MV-4-11 (cell line): ENCODE measurements at regions not wholly inside any gene's neighbourhood (a gene's known extent, or its start where the extent isn't known, plus 50 kb on each side); places are given as distances from the start of the nearest gene placed in this dataset.
"Not testable (repeated sequence)": the region's sequence is repeated elsewhere in the genome, so short reads cannot be mapped to it uniquely, and the experiment has no call there.

ENCODE experiments used
- DNase-seq: peaks from one replicate; lab custom pipeline; 2025; lab: John Stamatoyannopoulos, UW

GRCh38 chr2:100703213-100703612 is 116.7 kb upstream of the NPAS2 start:
- DNase-seq = no peak

- DNase-seq = no peak
Observed at GRCh38 chr2:100703739-100704138, 116.2 kb upstream of the NPAS2 start.

DNA sequence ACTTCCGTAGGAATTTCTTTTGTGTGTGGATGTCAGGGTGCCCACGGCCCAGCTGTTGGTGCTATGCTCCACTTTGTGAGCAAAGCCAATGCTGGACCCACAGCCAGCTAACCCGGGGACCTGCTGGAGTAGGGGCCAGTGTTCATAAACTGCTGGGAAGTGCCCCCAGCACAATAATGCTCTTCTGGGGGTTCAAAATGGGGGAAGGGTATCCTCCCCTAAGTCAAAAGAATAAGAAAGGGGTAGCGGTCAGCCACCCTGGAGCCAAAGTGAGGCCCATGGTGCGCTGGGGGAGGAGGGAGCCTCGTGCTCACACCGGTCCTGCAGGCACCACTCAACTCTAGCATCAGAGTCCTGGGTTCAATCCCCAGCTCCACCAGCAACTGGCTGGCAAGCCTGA is 115.8 kb upstream of the NPAS2 start:
- no peak for DNase-seq

DNA sequence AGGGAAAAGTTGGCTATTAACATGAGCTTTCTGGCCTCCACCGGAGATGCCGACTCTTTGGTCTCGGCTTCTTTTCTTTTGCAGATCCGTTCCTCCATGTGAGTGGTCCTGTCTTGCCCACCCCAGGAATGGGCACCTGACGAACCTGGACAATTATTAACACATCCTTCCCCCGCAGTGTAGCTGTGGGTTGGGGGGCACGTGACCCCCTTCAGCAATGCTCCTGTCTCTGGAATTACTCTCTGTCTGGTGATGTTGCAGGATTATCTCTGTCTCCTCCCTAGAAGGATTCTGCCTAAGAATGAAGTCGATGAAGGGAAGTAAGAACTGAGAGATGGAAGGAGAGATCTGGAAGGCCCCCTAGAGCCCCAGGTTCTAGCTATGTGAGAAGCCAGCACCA is 115.2 kb upstream of the NPAS2 start:
- no peak for DNase-seq

- no peak for DNase-seq
Observed at GRCh38 chr2:100707016-100707947, 112.7 kb upstream of the NPAS2 start.

GRCh38 chr2:100708333-100708732 is 111.6 kb upstream of the NPAS2 start:
- DNase-seq = no peak

DNA sequence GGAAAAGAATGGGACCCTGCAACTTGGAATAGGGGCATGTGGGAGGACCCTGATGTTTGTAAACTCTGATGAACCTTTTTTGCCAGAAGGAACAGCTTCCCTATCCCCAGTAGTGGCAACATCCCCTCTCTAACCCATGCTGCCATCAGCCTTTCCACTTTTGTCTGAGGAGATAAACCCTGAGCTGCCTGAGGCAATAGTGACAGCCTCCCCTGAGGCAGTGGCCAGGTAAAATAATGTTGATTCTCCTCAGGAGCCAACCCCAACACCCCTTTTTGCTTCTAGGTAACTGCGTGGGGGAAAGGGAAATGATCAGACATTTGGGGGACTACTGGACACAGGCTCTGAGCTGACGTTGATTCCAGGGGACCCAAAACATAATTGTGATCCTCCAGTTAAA is 106.8 kb upstream of the NPAS2 start:
- DNase-seq = no peak

GRCh38 chr2:100714396-100715010 is 105.4 kb upstream of the NPAS2 start:
- DNase-seq = not testable (repeated sequence)

DNA sequence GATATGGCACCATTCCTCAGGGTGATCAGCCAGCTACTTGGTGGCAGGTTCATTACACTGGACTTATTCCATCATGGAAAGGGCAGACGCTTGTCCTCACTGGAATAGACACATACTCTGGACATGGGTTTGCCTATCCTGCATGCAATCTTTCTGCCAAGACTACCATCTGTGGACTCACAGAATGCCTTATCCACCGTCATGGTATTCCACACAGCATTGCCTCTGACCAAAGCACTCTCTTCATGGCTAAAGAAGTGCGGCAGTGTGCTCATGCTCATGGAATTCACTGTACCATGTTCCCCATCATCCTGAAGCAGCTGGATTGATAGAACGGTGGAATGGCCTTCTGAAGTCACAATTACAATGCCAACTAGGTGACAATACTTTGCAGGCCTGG is 104.1 kb upstream of the NPAS2 start:
- DNase-seq = not testable (repeated sequence)

DNA sequence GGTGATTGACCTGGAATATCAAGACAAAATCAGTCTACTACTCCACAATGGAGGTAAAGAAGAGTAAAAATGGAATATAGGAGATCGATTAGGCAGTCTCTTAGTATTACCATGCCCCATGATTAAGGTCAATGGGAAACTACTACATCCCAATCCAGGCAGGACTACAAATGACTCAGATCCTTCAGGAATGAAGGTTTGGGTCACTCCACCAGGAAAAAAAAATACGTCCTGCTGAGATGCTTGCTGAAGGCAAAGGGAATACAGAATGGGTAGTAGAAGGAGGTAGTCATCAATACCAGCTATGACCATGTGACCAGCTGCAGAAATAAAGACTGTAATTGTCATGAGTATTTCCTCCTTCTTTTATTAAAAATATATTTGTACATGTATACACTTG is 103.4 kb upstream of the NPAS2 start:
- no peak for DNase-seq

DNA sequence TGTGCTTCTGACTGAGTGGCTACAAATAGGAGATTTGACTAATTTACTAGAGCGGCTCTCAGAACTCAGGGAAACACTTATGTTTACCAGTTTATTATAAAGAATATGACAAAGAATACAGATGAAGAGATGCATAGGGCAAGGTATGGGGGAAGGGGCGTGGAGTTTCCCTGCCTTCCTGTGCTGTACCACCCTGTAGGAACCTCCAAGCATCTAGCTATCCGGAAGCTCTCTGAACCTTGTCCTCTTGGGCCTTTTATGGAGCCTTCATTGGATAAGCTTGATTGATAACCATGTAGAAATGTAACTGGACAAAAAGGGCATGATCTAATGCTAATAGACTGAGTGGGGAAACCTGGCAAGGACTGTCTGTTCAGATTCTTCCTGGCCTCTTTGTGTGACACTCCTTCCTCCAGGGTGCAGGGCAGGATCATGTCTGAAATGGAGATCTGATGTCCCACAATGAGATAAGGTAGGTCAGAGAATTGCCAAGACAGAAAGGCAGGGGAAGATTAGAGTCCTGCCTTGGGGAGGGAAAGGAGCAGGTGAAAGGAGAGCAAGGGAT is 101.8 kb upstream of the NPAS2 start:
- no peak for DNase-seq

DNA sequence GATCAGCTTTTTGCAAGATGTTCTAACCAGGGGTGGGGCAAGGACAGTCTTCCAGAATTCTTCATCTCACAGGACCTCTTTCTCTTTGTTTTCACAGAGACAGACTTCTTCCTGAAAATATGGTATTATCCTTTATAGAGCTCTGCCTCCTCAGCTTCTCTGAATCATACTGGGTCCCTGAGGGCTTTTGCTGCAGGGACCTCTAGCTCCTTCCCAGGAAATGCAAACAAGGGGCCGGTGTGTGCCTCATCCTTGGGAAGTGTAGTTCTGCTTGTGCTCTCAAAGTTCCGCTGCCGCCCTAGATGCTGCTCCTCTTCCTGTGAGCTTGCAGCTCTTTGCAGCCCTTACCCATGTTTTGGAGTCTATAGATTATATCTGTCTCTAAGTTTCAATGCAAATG is 99.5 kb upstream of the NPAS2 start:
- DNase-seq = no peak

DNA sequence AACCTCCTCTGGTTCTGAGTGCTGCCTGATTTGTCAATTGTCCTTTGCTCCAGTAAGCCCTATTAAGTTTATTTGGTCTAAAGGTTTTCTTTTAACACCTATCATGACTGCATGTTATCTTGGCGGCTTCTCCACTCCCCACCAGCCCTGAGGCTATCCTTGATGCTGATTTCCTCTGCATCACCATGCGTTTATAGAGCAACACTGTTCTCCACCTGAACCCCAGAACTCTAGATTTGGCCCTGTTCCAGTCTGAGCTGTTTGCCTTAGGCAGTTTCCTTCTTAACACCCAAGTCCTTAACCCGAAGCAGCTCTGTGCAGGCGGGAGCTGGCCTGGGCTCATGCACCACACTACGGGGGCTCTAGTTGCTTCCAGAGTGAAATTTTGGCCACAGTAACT is 98.2 kb upstream of the NPAS2 start:
- DNase-seq = no peak

- DNase-seq = no peak
Observed at GRCh38 chr2:100722125-100722524, 97.8 kb upstream of the NPAS2 start.

DNA sequence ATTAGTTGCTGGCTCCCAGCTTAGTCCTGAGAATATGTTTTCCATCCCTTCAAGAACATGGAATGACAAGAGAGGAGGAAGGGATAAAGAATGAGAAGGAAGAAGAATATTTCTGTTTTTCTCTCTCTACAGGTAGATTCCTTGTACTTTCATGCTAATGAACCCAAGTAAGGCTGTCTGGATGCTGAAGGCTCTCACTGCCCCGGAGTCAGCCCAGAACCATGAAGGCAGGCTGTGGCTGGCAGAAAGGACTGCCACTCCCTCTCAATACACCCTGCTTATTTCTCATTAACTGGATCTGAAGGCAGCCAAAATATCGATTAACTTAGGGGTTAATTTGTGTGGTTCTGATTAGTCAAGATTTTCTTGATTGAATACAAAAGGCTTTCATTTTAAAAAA is 93.1 kb upstream of the NPAS2 start:
- no peak for DNase-seq

GRCh38 chr2:100730290-100730868 is 89.6 kb upstream of the NPAS2 start:
- peak; percentile 56 for DNase-seq

DNA sequence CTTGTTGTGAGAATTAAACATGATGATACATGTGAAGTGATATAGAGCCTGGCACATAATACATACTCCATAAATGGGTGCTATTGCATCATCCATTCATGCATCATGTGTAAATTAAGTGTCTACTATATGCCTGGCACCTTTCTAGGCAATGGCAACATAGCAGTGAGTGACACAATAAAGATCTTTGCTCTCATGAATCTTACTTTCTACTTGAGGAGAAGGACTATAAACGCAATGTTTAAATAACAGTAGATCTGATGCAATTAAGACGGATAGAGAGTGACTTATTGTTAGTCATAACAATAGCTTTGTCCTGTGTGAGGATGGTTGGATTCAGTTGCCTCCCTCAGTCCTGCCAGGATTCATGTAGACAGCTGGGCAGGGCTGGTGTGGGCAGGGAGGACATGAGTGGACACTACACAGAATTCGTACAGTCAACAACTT is 88.4 kb upstream of the NPAS2 start:
- DNase-seq = no peak

DNA sequence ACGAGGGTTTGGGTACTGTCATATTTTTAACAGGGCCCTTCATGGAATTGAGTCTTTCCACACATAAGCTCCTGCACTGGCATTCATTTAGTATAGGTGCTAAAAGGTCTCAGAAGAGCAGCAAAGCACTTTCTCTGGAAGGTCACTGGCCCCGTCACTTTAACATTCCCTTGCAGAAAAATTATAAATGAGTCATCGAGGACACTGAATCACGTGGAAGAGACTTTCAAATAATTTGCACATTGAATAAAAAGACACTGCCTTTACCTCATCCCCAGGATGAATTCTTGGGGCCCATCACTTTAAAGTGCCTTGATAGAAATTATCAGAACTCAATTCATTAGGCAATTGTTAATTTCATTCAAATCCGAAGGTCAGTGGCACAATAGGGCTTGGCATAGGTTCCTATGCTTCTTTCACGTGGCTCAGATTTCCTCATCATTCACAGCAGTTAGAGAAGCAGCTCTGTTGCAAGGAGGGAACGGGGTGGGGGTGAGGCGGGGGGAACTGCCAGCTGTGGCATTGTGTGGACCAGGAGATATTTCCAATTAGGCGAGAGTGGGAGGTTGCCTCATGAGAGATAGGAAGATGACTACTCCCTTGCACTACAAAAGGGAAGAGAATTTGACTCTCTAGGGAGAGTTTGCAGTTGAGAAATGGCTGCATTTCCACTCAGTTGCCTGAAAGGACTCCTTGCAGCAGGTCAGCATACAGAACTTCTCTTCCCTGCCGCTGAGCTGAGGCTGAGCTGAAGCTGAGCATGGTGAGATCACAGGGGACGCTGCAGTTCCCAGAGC is 86.3 kb upstream of the NPAS2 start:
- DNase-seq = peak; percentile 83

DNA sequence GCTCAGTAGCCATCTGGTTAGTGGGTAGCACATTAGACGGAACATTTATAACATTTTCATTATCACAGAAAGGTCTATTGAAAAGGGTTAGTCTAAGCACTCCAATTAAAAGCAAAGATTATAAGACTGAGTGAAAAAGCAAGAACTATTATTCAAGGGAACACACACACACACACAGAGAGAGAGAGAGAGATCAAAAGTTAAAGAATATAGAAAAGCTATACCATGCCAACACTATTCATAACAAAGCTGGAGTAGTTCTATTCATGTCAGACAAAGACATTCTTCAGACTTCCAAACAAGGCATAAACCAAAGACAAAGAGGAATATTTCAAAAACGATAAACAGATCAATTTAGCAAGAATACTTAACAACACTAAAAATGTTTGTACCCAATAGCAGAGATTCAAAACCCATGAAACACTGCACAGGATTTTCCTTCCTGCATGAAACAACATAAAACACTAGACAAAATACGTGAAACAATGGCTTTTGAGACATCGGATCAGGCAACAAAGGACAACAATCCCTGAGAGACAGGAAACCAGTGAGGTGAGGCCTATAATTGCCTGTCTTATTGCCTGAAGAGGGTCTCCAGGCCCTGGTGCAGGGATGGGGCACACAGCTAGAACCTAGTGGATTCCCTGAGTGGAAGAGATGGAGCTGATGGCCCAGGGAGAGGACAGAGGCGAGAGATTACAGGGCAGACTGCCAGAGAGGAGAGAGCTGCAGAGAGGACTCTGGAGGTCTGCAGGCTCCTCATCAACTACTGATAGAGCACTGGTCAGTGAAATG is 83.6 kb upstream of the NPAS2 start:
- DNase-seq = no peak

GRCh38 chr2:100739735-100740432 is 80.1 kb upstream of the NPAS2 start:
- DNase-seq = no peak
